WTC11 (cell line): ENCODE measurements at regions not wholly inside any gene's neighbourhood (a gene's known extent, or its start where the extent isn't known, plus 50 kb on each side); places are given as distances from the start of the nearest gene placed in this dataset.

Experiments used
- CTCF ChIP-seq: fragments of 200-600 bp; IDR thresholded peaks from 2 replicates; pipeline ENCODE4 v1.8.0; 2022; ENCODE audit warnings: antibody characterized with exemption
- EMX1 ChIP-seq: fragments of 250-450 bp; sonication (Bioruptor Pico); IDR thresholded peaks from 2 replicates; pipeline ENCODE4 v1.8.0; 2021; ENCODE audit warnings: mild to moderate bottlenecking
- ETV6 ChIP-seq: sonication (generic); formaldehyde crosslinking; IDR thresholded peaks from 2 replicates; pipeline ENCODE4 v1.8.1; 2022; ENCODE audit warnings: mild to moderate bottlenecking, missing genetic modification reagents
- IRF1 ChIP-seq: sonication (generic); formaldehyde crosslinking; IDR thresholded peaks from 2 replicates; pipeline ENCODE4 v1.8.0; 2023; ENCODE audit warnings: missing genetic modification reagents
- MAX ChIP-seq: sonication (generic); formaldehyde crosslinking; IDR thresholded peaks from 2 replicates; pipeline ENCODE4 v1.8.0; 2022; ENCODE audit warnings: mild to moderate bottlenecking, missing genetic modification reagents
- SMAD4 ChIP-seq: sonication (generic); formaldehyde crosslinking; IDR thresholded peaks from 2 replicates; pipeline ENCODE4 v1.8.0; 2022; ENCODE audit warnings: mild to moderate bottlenecking, missing genetic modification reagents
- ZNF423 ChIP-seq: fragments of 250-450 bp; sonication (Bioruptor Pico); IDR thresholded peaks from 2 replicates; pipeline ENCODE4 v2.1.2; 2022; ENCODE audit warnings: mild to moderate bottlenecking, moderate library complexity
- TF ChIP-seq, protein P1 (sequence below): fragments of 250-450 bp; sonication (Bioruptor Pico); conservative IDR thresholded peaks from 2 replicates; pipeline ENCODE4 v1.9.0; 2021; ENCODE audit warnings: mild to moderate bottlenecking

- TF ChIP-seq CTCF (no peak), IRF1 (no peak), ETV6 (CRISPR knock-in tag) (no peak), MAX (no peak), ZNF423 (CRISPR knock-in tag) (no peak), SMAD4 (CRISPR knock-in tag) (no peak), EMX1 (no peak)
- TF ChIP-seq, protein P1, sequence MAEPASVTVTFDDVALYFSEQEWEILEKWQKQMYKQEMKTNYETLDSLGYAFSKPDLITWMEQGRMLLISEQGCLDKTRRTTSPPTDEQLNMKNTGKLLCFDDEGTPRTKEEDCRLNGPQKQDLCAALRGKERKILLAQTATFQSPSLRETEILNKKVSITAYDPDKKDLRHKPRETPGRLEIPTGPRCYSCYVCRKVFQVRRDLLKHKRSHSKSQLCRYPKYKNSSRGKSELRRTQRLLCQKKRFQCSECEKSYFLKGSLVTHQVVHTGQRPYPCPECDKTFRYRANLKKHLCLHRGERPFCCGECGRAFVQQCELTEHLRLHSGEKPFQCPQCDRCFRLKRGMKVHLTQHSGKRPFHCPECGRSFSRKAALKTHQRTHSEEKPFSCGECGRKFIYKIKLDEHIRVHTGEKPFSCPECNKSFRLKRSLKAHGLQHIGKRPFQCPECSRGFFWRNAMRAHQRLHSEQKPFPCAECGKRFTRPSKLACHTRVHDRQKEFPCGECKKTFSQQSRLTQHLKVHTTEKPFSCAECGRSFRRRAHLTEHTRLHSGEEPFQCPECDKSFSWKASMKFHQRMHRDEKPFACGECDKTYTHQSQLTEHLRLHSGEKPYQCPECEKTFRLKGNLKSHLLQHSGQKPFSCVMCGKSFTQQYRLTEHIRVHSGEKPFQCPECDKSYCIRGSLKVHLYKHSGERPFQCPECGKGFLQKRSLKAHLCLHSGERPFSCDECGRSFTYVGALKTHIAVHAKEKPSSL (CRISPR knock-in tag): no peak
Observed at GRCh38 chr20:22815603-22816315, 219.4 kb upstream of the SSTR4 start.
